Colonic mucosa (tissue), 4 donors: ENCODE measurements at regions not wholly inside any gene's neighbourhood (a gene's known extent, or its start where the extent isn't known, plus 50 kb on each side); places are given as distances from the start of the nearest gene placed in this dataset.

Experiments used
- DNase-seq: peaks from one replicate; pipeline ENCODE4 v3.0.0-alpha.2; 2020
- H3K27ac ChIP-seq: fragments of 200-600 bp; one replicate; pipeline ENCODE4 v1.8.0; 2021
- H3K27me3 ChIP-seq: fragments of 200-600 bp; one replicate; pipeline ENCODE4 v1.8.0; 2021
- H3K36me3 ChIP-seq: fragments of 200-600 bp; one replicate; pipeline ENCODE4 v1.8.0; 2021
- H3K4me1 ChIP-seq: fragments of 200-600 bp; one replicate; pipeline ENCODE4 v1.8.0; 2021; ENCODE audit warnings: mild to moderate bottlenecking
- H3K4me3 ChIP-seq: fragments of 200-600 bp; one replicate; pipeline ENCODE4 v1.8.0; 2021
- H3K9ac ChIP-seq, 2 donors: one replicate each; pipeline ENCODE4 v1.7.0; 2013; ENCODE audit warnings: control low read depth in 2 of 2, low read depth in 2 of 2, low read length in 2 of 2
- H3K9me3 ChIP-seq: fragments of 200-600 bp; one replicate; pipeline ENCODE4 v1.8.0; 2021
- intact Hi-C: fragments of 100-400 bp; cut with DNase I; formaldehyde crosslinking; loops from one replicate; pipeline ENCODE4 v1.14.1; 2022
- TF ChIP-seq, protein P1 (sequence below): fragments of 200-600 bp; IDR thresholded peaks from one replicate; pipeline ENCODE4 v1.8.0; 2022; ENCODE audit warnings: antibody characterized with exemption, mild to moderate bottlenecking
- donor health status: healthy.
- donor health status: DM: no; HTN: no; CAD: no.
- donor health status: DM: no; HTN: no; CAD: no.

- H3K9ac ChIP-seq: no peak overlapping the region
- no peak overlapping the region for H3K4me3 ChIP-seq
- intact Hi-C loops: no loop called here
- H3K36me3 ChIP-seq: no peaks in the 10 kb centered on the region
- H3K9me3 ChIP-seq: no peaks in the 10 kb centered on the region
- no peak for DNase-seq
- H3K4me1 ChIP-seq: no peaks in the 10 kb centered on the region
- TF ChIP-seq, protein P1, sequence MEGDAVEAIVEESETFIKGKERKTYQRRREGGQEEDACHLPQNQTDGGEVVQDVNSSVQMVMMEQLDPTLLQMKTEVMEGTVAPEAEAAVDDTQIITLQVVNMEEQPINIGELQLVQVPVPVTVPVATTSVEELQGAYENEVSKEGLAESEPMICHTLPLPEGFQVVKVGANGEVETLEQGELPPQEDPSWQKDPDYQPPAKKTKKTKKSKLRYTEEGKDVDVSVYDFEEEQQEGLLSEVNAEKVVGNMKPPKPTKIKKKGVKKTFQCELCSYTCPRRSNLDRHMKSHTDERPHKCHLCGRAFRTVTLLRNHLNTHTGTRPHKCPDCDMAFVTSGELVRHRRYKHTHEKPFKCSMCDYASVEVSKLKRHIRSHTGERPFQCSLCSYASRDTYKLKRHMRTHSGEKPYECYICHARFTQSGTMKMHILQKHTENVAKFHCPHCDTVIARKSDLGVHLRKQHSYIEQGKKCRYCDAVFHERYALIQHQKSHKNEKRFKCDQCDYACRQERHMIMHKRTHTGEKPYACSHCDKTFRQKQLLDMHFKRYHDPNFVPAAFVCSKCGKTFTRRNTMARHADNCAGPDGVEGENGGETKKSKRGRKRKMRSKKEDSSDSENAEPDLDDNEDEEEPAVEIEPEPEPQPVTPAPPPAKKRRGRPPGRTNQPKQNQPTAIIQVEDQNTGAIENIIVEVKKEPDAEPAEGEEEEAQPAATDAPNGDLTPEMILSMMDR: no peak
- H3K27me3 ChIP-seq: no peaks in the 10 kb centered on the region
- no peak overlapping the region for H3K27ac ChIP-seq
Measured at GRCh38 chr3:34294240-34294639, 495.8 kb downstream of the PDCD6IP start.

GRCh38 chr3:34296796-34297195 is 498.4 kb downstream of the PDCD6IP start:
- Histone ChIP-seq H3K9ac (no peak overlapping the region), H3K36me3 (no peaks in the 10 kb centered on the region), H3K27ac (no peak overlapping the region), H3K27me3 (no peaks in the 10 kb centered on the region), H3K4me1 (no peaks in the 10 kb centered on the region), H3K9me3 (no peaks in the 10 kb centered on the region), H3K4me3 (no peak overlapping the region)
- intact Hi-C loops: no loop called here
- TF ChIP-seq, protein P1: no peak
- no peak for DNase-seq

DNA sequence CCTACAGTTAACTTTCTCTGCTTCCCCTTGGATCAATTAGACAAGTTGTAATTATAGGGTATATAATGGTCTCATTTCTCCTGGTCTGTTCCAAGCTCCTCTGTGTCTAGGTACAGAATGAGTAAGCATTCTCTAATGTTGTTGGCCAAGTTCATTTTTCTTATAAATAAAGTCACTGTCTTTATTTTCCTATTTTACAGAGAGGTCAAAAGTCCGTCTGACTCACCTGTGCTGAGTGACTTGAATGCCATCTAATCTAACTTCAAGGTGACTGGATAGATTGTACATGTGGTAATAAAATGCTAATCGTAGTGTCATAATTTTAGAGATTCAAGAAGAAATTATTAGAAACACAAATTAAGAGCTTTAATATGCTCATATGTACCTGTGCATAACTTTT is 500.2 kb downstream of the PDCD6IP start:
- DNase-seq: no peak
- H3K27ac ChIP-seq: no peak overlapping the region
- no peaks in the 10 kb centered on the region for H3K9me3 ChIP-seq
- no peaks in the 10 kb centered on the region for H3K4me1 ChIP-seq
- H3K27me3 ChIP-seq: no peaks in the 10 kb centered on the region
- no peak overlapping the region for H3K4me3 ChIP-seq
- TF ChIP-seq, protein P1: no peak
- H3K9ac ChIP-seq: no peak overlapping the region
- no peaks in the 10 kb centered on the region for H3K36me3 ChIP-seq
- intact Hi-C loops: no loop called here

DNA sequence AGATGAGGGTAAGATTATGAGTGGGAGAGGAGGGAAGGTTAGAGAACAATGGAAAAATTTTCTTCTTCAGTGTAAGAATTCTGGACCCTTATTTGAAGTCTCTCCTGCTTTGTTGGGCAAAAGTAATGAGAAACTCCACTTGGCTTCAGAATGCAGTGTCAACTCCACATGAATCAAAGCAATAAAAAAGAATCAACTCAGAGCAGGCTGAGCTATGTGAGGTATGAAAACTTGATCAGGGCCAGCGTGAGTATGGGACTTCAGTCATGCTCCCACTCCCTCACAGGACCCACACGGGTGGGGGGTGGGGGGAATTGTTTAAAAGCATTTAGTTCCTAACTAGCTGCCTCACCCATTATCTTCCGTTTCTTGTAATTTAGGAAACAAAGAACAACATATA is 502.2 kb downstream of the PDCD6IP start:
- no peak overlapping the region for H3K4me3 ChIP-seq
- no peaks in the 10 kb centered on the region for H3K27me3 ChIP-seq
- TF ChIP-seq, protein P1: no peak
- H3K27ac ChIP-seq: no peak overlapping the region
- H3K36me3 ChIP-seq: no peaks in the 10 kb centered on the region
- no peak for DNase-seq
- no peak overlapping the region for H3K9ac ChIP-seq
- no peaks in the 10 kb centered on the region for H3K4me1 ChIP-seq
- intact Hi-C loops: no loop called here
- H3K9me3 ChIP-seq: no peaks in the 10 kb centered on the region

GRCh38 chr3:34301313-34301712 is 502.9 kb downstream of the PDCD6IP start:
- no peak overlapping the region for H3K9ac ChIP-seq
- TF ChIP-seq, protein P1: no peak
- no peaks in the 10 kb centered on the region for H3K27me3 ChIP-seq
- no peaks in the 10 kb centered on the region for H3K4me1 ChIP-seq
- no peaks in the 10 kb centered on the region for H3K9me3 ChIP-seq
- no peak overlapping the region for H3K27ac ChIP-seq
- intact Hi-C loops: no loop called here
- DNase-seq: no peak
- no peaks in the 10 kb centered on the region for H3K36me3 ChIP-seq
- H3K4me3 ChIP-seq: no peak overlapping the region

GRCh38 chr3:34305266-34305665 is 506.8 kb downstream of the PDCD6IP start:
- H3K9me3 ChIP-seq: no peaks in the 10 kb centered on the region
- no peak overlapping the region for H3K4me3 ChIP-seq
- intact Hi-C loops: no loop called here
- no peaks in the 10 kb centered on the region for H3K36me3 ChIP-seq
- TF ChIP-seq, protein P1: no peak
- H3K4me1 ChIP-seq: no peaks in the 10 kb centered on the region
- H3K27me3 ChIP-seq: no peaks in the 10 kb centered on the region
- H3K27ac ChIP-seq: no peak overlapping the region
- H3K9ac ChIP-seq: no peak overlapping the region
- DNase-seq: no peak
